Activated CD4-positive, alpha-beta memory T cell treated with anti-CD3 and anti-CD28 coated beads for 36 hours (primary cell): ENCODE measurements at regions not wholly inside any gene's neighbourhood (a gene's known extent, or its start where the extent isn't known, plus 50 kb on each side); places are given as distances from the start of the nearest gene placed in this dataset.
"Not testable (repeated sequence)": the region's sequence is repeated elsewhere in the genome, so short reads cannot be mapped to it uniquely, and the experiment has no call there.

Experiments
- CTCF ChIA-PET: fragments of 350-600 bp; sonication (Branson Sonifier 250); formaldehyde crosslinking; loops from one replicate; lab custom pipeline; 2021; ENCODE audit warnings: antibody characterized with exemption, inconsistent platforms; lab: Charles Lee
- POLR2A ChIA-PET: fragments of 350-600 bp; sonication (Branson Sonifier 250); formaldehyde crosslinking; loops from one replicate; lab custom pipeline; 2021; ENCODE audit warnings: antibody characterized with exemption; lab: Charles Lee
- DNase-seq: peaks from one replicate; pipeline ENCODE4 v3.0.0-alpha.2; 2020
- H3K27ac Mint-ChIP-seq: one replicate; pipeline ENCODE4 v1.8.0; 2021; ENCODE audit warnings: mixed read lengths
- H3K27me3 Mint-ChIP-seq: one replicate; pipeline ENCODE4 v1.8.0; 2021; ENCODE audit warnings: mixed read lengths
- H3K36me3 Mint-ChIP-seq: one replicate; pipeline ENCODE4 v1.8.0; 2021; ENCODE audit warnings: mixed read lengths
- H3K4me1 Mint-ChIP-seq: one replicate; pipeline ENCODE4 v1.8.0; 2021; ENCODE audit warnings: low read depth, mixed read lengths
- H3K4me3 Mint-ChIP-seq: one replicate; pipeline ENCODE4 v1.8.0; 2021; ENCODE audit warnings: mild to moderate bottlenecking, mixed read lengths
- H3K9me3 Mint-ChIP-seq: one replicate; pipeline ENCODE4 v1.8.0; 2021; ENCODE audit warnings: mixed read lengths
- intact Hi-C: fragments of 100-400 bp; cut with micrococcal nuclease; formaldehyde crosslinking; loops from one replicate; pipeline ENCODE4 v1.15.1; 2023

DNA sequence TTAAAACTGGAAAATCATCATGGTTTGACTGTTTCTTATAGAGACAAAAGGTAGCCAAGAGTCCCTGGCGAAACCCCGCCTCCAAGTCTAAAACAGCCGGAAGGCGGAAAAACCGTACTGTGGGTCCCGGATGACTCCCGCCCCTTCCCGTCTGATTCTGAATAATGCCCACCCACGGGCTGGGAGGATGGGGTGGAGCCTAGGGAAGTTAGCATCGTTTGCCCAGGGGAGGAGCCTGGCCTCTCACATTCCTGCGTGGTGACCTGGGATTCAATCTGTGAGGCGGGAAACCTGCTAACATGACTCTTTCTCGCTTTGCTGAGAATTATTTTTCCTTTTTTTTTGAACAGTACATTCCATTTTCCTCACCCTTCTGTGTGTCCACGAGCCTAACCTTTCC is 124.9 kb downstream of the KCNK1 start:
- no peak for DNase-seq
- ChIA-PET POLR2A (no interaction called here), CTCF (no interaction called here)
- intact Hi-C loops, result no loop called here
- H3K9me3 Mint-ChIP-seq, result no peaks in the 10 kb centered on the region
- H3K27me3 Mint-ChIP-seq, result no peaks in the 10 kb centered on the region
- no peaks in the 10 kb centered on the region for H3K36me3 Mint-ChIP-seq
- H3K4me1 Mint-ChIP-seq, result no peaks in the 10 kb centered on the region
- H3K27ac Mint-ChIP-seq, result no peak overlapping the region
- H3K4me3 Mint-ChIP-seq, result no peak overlapping the region

GRCh38 chr1:233744779-233745513 is 131.0 kb downstream of the KCNK1 start:
- ChIA-PET POLR2A (no interaction called here), CTCF (no interaction called here)
- H3K36me3 Mint-ChIP-seq, result no peaks in the 10 kb centered on the region
- DNase-seq, result no peak
- intact Hi-C loops, result no loop called here
- H3K9me3 Mint-ChIP-seq, result no peaks in the 10 kb centered on the region
- H3K27me3 Mint-ChIP-seq, result peaks cover 10% of the 10 kb centered on the region
- no peaks in the 10 kb centered on the region for H3K4me1 Mint-ChIP-seq
- H3K27ac Mint-ChIP-seq, result no peak overlapping the region
- H3K4me3 Mint-ChIP-seq, result no peak overlapping the region

DNA sequence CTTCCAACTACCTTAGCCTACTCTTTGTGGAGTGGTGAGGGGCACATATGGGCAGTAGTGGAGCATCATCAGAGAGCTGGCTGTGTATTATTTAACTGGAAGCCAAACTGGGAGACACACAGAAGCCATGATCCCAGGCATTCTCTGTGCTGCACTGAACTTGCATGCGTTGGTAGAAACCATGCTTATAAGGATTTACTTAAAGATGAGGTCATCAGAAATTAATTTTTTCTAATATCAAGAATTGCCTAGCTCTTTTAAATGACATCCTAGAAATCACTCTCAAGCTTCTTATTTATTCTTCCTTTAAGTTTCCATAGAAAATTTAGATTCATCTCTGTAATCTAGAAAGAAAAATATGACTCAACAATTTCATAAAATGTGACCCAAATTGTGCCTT is 136.2 kb downstream of the KCNK1 start:
- ChIA-PET CTCF (no interaction called here), POLR2A (no interaction called here)
- intact Hi-C loops, result no loop called here
- Mint-ChIP-seq H3K9me3 (no peaks in the 10 kb centered on the region), H3K4me3 (no peak overlapping the region), H3K27ac (no peak overlapping the region), H3K27me3 (peaks cover 13% of the 10 kb centered on the region), H3K4me1 (no peaks in the 10 kb centered on the region), H3K36me3 (no peaks in the 10 kb centered on the region)
- DNase-seq, result no peak

DNA sequence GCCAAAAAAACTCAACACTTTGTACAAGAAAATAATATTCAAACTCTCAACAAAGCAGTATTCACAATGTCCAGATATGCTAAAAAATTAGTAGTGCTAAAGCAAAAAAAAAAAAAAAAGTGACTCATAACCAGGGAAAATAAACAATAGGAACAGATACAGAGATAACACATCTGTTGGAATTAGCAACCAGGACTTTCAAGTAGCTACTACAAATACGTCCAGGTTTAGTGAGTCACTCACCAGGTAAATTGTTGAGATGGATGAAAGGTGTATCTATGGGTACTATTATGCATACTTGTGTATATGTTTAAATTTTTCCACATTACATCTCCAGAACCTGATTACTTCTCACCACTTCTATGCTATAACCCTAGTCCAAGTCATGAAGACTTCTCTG is 144.8 kb upstream of the SLC35F3 start:
- POLR2A ChIA-PET, result no interaction called here
- Mint-ChIP-seq H3K4me1 (no peaks in the 10 kb centered on the region), H3K36me3 (no peaks in the 10 kb centered on the region), H3K9me3 (no peaks in the 10 kb centered on the region), H3K4me3 (no peak overlapping the region), H3K27ac (no peak overlapping the region), H3K27me3 (peaks cover 17% of the 10 kb centered on the region)
- no peak for DNase-seq
- intact Hi-C loops, result no loop called here
- CTCF ChIA-PET, result no interaction called here

DNA sequence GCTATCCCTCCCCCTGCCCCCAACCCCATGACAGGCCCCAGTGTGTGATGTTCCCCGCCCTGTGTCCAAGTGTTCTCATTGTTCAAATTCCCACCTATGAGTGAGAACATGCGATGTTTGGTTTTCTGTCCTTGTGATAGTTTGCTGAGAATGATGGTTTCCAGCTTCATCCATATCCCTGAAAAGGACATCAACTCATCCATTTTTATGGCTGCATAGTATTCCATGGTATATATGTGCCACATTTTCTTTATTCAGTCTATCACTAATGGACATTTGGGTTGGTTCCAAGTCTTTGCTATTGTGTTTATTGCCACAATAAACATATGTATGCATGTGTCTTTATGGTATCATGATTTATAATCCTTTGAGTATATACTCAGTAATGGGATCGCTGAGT is 140.2 kb upstream of the SLC35F3 start:
- H3K9me3 Mint-ChIP-seq, H3K4me3 Mint-ChIP-seq, CTCF ChIA-PET, DNase-seq, H3K36me3 Mint-ChIP-seq, H3K4me1 Mint-ChIP-seq, intact Hi-C loops, H3K27ac Mint-ChIP-seq, POLR2A ChIA-PET: not testable (repeated sequence)
- peaks cover 38% of the 10 kb centered on the region for H3K27me3 Mint-ChIP-seq

- no peak overlapping the region for H3K27ac Mint-ChIP-seq
- DNase-seq, result no peak
- intact Hi-C loops, result no loop called here
Measured at GRCh38 chr1:233777566-233777965, 126.9 kb upstream of the SLC35F3 start.

DNA sequence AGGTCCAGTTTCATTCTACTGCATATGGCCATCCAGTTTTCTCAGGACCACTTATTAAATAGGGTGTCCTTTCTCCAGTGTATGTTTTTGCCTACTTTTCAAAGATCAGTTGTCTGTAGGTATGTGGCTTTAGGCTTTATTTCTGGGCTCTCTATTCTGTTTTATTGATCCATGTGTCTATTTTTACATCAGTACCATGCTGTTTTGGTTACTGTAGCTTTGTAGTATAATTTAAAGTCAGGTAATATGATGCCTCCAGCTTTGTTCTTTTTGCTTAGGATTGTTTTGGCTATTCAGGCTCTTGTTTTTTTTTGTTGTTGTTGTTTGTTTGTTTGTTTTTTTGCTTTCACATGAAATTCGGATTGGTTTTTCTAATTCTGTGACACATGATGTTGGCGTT is 124.4 kb upstream of the SLC35F3 start:
- H3K4me3 Mint-ChIP-seq, result no peak overlapping the region
- intact Hi-C loops, result no loop called here
- H3K27ac Mint-ChIP-seq, result no peak overlapping the region
- H3K9me3 Mint-ChIP-seq, result peaks cover 10% of the 10 kb centered on the region
- no peak for DNase-seq
- no peaks in the 10 kb centered on the region for H3K4me1 Mint-ChIP-seq
- no peaks in the 10 kb centered on the region for H3K36me3 Mint-ChIP-seq
- H3K27me3 Mint-ChIP-seq, result peaks cover 9% of the 10 kb centered on the region
- POLR2A ChIA-PET, result no interaction called here
- CTCF ChIA-PET, result no interaction called here

More at GRCh38 chr1:233777566-233777965, 126.9 kb upstream of the SLC35F3 start:
- Mint-ChIP-seq H3K27me3 (peaks cover 10% of the 10 kb centered on the region), H3K4me1 (no peaks in the 10 kb centered on the region), H3K4me3 (no peak overlapping the region), H3K9me3 (peaks cover 10% of the 10 kb centered on the region), H3K36me3 (no peaks in the 10 kb centered on the region)
- POLR2A ChIA-PET, result no interaction called here
- CTCF ChIA-PET, result no interaction called here

- Mint-ChIP-seq H3K9me3 (peaks cover 10% of the 10 kb centered on the region), H3K36me3 (no peaks in the 10 kb centered on the region), H3K27ac (no peak overlapping the region), H3K4me3 (no peak overlapping the region), H3K27me3 (peaks cover 3% of the 10 kb centered on the region), H3K4me1 (no peaks in the 10 kb centered on the region)
- intact Hi-C loops, result no loop called here
- POLR2A ChIA-PET, result no interaction called here
- no peak for DNase-seq
- CTCF ChIA-PET, result interaction anchor here (0.6 to 1.4 kb wide), 4 partner anchors 8 to 343 kb away, joined by 3 to 4 read pairs (median 3); no protein-coding TSS in a partner anchor
Measured at GRCh38 chr1:233782937-233783586, 121.4 kb upstream of the SLC35F3 start.

GRCh38 chr1:233787599-233787998 is 116.9 kb upstream of the SLC35F3 start:
- no peak overlapping the region for H3K4me3 Mint-ChIP-seq
- no peaks in the 10 kb centered on the region for H3K9me3 Mint-ChIP-seq
- CTCF ChIA-PET, result interaction anchor here (0.7 to 2.7 kb wide), 2 partner anchors 90 to 347 kb away, joined by 4 to 11 read pairs; no protein-coding TSS in a partner anchor
- POLR2A ChIA-PET, result interaction anchor here (0.7 kb wide), 1 partner anchor 15 kb away, joined by 4 read pairs; no protein-coding TSS in a partner anchor
- intact Hi-C loops, result no loop called here
- no peak for DNase-seq
- H3K36me3 Mint-ChIP-seq, result no peaks in the 10 kb centered on the region
- H3K27me3 Mint-ChIP-seq, result peaks cover 14% of the 10 kb centered on the region
- H3K27ac Mint-ChIP-seq, result no peak overlapping the region
- no peaks in the 10 kb centered on the region for H3K4me1 Mint-ChIP-seq

DNA sequence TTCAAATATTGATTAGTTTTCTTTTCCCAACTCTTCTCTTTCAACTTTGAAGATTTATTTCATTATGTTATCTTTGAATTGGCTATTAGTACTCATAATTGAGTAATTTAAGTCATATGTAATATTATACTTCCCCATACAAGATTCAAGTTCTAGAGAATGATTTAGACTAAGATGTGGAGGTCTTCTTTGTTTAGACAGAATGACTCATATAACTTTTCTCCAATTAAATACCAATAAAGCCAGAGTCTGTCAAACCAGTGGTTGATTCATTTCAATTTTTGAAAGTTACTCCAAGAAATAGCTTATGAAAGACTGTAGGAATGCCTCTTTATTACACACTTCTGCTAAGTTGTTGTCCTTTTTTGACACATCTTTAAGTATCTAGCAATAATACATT is 115.8 kb upstream of the SLC35F3 start:
- H3K4me1 Mint-ChIP-seq, result no peaks in the 10 kb centered on the region
- intact Hi-C loops, result no loop called here
- POLR2A ChIA-PET, result no interaction called here

GRCh38 chr1:233790121-233790520 is 114.4 kb upstream of the SLC35F3 start:
- Mint-ChIP-seq H3K4me3 (no peak overlapping the region), H3K9me3 (peaks cover 5% of the 10 kb centered on the region), H3K27me3 (peaks cover 14% of the 10 kb centered on the region), H3K27ac (no peak overlapping the region), H3K4me1 (no peaks in the 10 kb centered on the region), H3K36me3 (no peaks in the 10 kb centered on the region)
- no peak for DNase-seq
- CTCF ChIA-PET, result interaction anchor here (1.7 to 5.4 kb wide), 2 partner anchors 349 to 394 kb away, joined by 7 to 66 read pairs; no protein-coding TSS in a partner anchor
- POLR2A ChIA-PET, result no interaction called here
- intact Hi-C loops, result no loop called here

More for the DNA sequence above, 115.8 kb upstream of the SLC35F3 start:
- CTCF ChIA-PET, result no interaction called here
- peaks cover 3% of the 10 kb centered on the region for H3K9me3 Mint-ChIP-seq
- no peak for DNase-seq
- H3K36me3 Mint-ChIP-seq, result no peaks in the 10 kb centered on the region
- peaks cover 14% of the 10 kb centered on the region for H3K27me3 Mint-ChIP-seq
- H3K4me3 Mint-ChIP-seq, result no peak overlapping the region
- no peak overlapping the region for H3K27ac Mint-ChIP-seq

GRCh38 chr1:233790662-233791371 is 113.7 kb upstream of the SLC35F3 start:
- Mint-ChIP-seq H3K4me3 (no peak overlapping the region), H3K9me3 (peaks cover 5% of the 10 kb centered on the region), H3K36me3 (no peaks in the 10 kb centered on the region), H3K27me3 (peaks cover 14% of the 10 kb centered on the region), H3K27ac (no peak overlapping the region), H3K4me1 (no peaks in the 10 kb centered on the region)
- DNase-seq, result peak; percentile 34
- ChIA-PET POLR2A (no interaction called here), CTCF (interaction anchor here (0.6 to 5.4 kb wide), 13 partner anchors 8 to 486 kb away, joined by 3 to 66 read pairs (median 3); no protein-coding TSS in a partner anchor)
- intact Hi-C loops, result loop anchor here (1.0 kb wide), 4 partner anchors 273 to 487 kb away; no protein-coding TSS in a partner anchor
